ENCODE measurements at regions not wholly inside any gene's neighbourhood (a gene's known extent, or its start where the extent isn't known, plus 50 kb on each side); places are given as distances from the start of the nearest gene placed in this dataset.
"Not testable (repeated sequence)": the region's sequence is repeated elsewhere in the genome, so short reads cannot be mapped to it uniquely, and the experiment has no call there.

DNA sequence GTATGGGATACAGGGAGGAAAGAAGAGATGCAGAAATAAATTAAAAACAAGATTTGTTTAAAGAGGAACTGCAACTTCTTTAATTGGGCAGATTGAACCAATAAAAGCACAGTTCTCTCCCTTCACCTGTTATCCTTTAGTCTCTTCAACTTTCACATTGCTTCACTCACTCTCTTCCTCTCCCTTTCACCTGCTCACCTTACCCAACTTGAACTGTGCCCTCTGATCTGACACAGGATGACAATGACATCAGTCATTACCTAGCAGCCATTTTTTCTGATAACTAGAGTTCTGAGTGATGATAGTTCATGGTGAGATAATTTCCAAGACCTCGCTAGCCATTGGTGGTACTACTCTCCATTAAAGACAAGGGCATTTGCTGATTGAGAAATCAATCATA, 105.5 kb upstream of the NBPF9 start:
- TF ChIP-seq POLR2AphosphoS5, POLR2A, TAF1 (IDR thresholded peaks at IDR 0.05; ENCODE audit: low read depth, low read length): not testable (repeated sequence)
